ENCODE measurements at regions not wholly inside any gene's neighbourhood (a gene's known extent, or its start where the extent isn't known, plus 50 kb on each side); places are given as distances from the start of the nearest gene placed in this dataset.

GRCh38 chr2:173815772-173816171 lies 149.4 kb downstream of the SP3 start:
- no peak for ATAC-seq
- ChIA-PET POLR2A (no interaction called here), CTCF (no interaction called here)
- Histone ChIP-seq H3K4me3 (no peak overlapping the region), H3K27ac (no peak overlapping the region), H3K4me1 (no peaks in the 10 kb centered on the region), H3K4me2 (no peak overlapping the region), H3K9me3 (no peaks in the 10 kb centered on the region)
- WGBS (ENCODE audit: missing lambda C conversion rate): 81% methylated on average over 5 of the region's 5 CpGs
- no peak for DNase-seq (ENCODE audit: low read depth in 1 of 2, low spot score in 1 of 2)
- no peak for FAIRE-seq
- TF ChIP-seq RNF2 (IDR thresholded peaks at IDR 0.05; ENCODE audit: borderline replicate concordance, low read depth): no peak
- TF ChIP-seq KDM5A (IDR thresholded peaks at IDR 0.05): no peak
- TF ChIP-seq HOXB5 (CRISPR knock-in tag; IDR thresholded peaks at IDR 0.05): no peak
- no peak for TF ChIP-seq ZFP36 (IDR thresholded peaks at IDR 0.05; ENCODE audit: borderline replicate concordance, partially characterized antibody)
- no peak for TF ChIP-seq CHD2 (IDR thresholded peaks at IDR 0.05; ENCODE audit: low read length, partially characterized antibody)
- no peak for TF ChIP-seq RARB (CRISPR knock-in tag; IDR thresholded peaks at IDR 0.05)
- no peak for TF ChIP-seq PHF8 (IDR thresholded peaks at IDR 0.05; ENCODE audit: borderline replicate concordance, low read depth)
- TF ChIP-seq, protein P1, sequence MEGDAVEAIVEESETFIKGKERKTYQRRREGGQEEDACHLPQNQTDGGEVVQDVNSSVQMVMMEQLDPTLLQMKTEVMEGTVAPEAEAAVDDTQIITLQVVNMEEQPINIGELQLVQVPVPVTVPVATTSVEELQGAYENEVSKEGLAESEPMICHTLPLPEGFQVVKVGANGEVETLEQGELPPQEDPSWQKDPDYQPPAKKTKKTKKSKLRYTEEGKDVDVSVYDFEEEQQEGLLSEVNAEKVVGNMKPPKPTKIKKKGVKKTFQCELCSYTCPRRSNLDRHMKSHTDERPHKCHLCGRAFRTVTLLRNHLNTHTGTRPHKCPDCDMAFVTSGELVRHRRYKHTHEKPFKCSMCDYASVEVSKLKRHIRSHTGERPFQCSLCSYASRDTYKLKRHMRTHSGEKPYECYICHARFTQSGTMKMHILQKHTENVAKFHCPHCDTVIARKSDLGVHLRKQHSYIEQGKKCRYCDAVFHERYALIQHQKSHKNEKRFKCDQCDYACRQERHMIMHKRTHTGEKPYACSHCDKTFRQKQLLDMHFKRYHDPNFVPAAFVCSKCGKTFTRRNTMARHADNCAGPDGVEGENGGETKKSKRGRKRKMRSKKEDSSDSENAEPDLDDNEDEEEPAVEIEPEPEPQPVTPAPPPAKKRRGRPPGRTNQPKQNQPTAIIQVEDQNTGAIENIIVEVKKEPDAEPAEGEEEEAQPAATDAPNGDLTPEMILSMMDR (IDR thresholded peaks at IDR 0.05): no peak
- no peak for TF ChIP-seq BCL3 (IDR thresholded peaks at IDR 0.05)
- TF ChIP-seq RFX5 (IDR thresholded peaks at IDR 0.05): no peak
- TF ChIP-seq RCOR1 (IDR thresholded peaks at IDR 0.05; ENCODE audit: low read depth, low read length): no peak
- no peak for TF ChIP-seq CBX2 (IDR thresholded peaks at IDR 0.05; ENCODE audit: borderline replicate concordance, low read depth)
- TF ChIP-seq MYC (IDR thresholded peaks at IDR 0.05; ENCODE audit: borderline replicate concordance, low read length): no peak
- TF ChIP-seq ZC3H11A (IDR thresholded peaks at IDR 0.05): no peak
- no peak for TF ChIP-seq NR3C1 (IDR thresholded peaks at IDR 0.05)
- no peak for TF ChIP-seq HDAC2 (IDR thresholded peaks at IDR 0.05)
- no peak for TF ChIP-seq REST (IDR thresholded peaks at IDR 0.05)

DNA sequence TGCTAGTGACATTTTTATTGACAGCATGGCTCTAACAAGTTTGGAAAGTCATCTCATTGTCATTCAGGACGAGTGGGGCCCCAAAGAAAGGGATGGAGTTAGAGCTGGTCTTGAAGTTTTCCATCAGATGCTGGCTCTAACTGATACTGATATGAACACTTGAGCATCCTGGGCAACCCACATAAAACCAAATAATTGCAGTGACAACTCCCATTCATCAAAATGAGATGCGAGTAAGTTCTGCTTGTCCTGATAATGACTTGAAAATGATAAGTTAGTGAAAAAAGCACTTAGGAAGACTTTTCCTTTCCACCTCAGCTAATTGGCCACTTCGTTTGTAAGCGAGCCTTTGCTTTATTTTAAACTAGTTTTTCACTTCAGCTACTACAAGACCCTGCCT lies 147.6 kb downstream of the SP3 start:
- no peaks in the 10 kb centered on the region for H3K4me1 ChIP-seq
- H3K4me3 ChIP-seq: no peak overlapping the region
- H3K27ac ChIP-seq: no peak overlapping the region
- H3K4me2 ChIP-seq: no peak overlapping the region
- ATAC-seq (no peak), FAIRE-seq (no peak), DNase-seq (ENCODE audit: low read depth in 1 of 2, low spot score in 1 of 2) (no peak)
- no peaks in the 10 kb centered on the region for H3K9me3 ChIP-seq
- TF ChIP-seq PHF8 (IDR thresholded peaks at IDR 0.05; ENCODE audit: borderline replicate concordance, low read depth): no peak
- TF ChIP-seq ZFP36 (IDR thresholded peaks at IDR 0.05; ENCODE audit: borderline replicate concordance, partially characterized antibody): no peak
- TF ChIP-seq, protein P2, sequence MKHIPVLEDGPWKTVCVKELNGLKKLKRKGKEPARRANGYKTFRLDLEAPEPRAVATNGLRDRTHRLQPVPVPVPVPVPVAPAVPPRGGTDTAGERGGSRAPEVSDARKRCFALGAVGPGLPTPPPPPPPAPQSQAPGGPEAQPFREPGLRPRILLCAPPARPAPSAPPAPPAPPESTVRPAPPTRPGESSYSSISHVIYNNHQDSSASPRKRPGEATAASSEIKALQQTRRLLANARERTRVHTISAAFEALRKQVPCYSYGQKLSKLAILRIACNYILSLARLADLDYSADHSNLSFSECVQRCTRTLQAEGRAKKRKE (CRISPR knock-in tag; IDR thresholded peaks at IDR 0.05; ENCODE audit: low read depth): no peak
- TF ChIP-seq BHLHE40 (IDR thresholded peaks at IDR 0.05; ENCODE audit: low read depth, low read length): no peak
- TF ChIP-seq ZNF302 (CRISPR knock-in tag; IDR thresholded peaks at IDR 0.05): no peak
- TF ChIP-seq NFE2L2 (conservative IDR thresholded peaks at IDR 0.05; ENCODE audit: low read length): no peak
- TF ChIP-seq RCOR1 (IDR thresholded peaks at IDR 0.05; ENCODE audit: low read depth, low read length): no peak
- no peak for TF ChIP-seq SMC3 (IDR thresholded peaks at IDR 0.05)
- ChIA-PET POLR2A (no interaction called here), CTCF (interaction anchor here (1.5 kb wide), 1 partner anchor 248 kb away, joined by 3 read pairs; no protein-coding TSS in a partner anchor)
- 70% methylated on average over 4 of the region's 4 CpGs for WGBS (ENCODE audit: missing lambda C conversion rate)

Measured in A549 (cell line).